A673 (cell line): ENCODE measurements at regions not wholly inside any gene's neighbourhood (a gene's known extent, or its start where the extent isn't known, plus 50 kb on each side); places are given as distances from the start of the nearest gene placed in this dataset.

Experiments
- CTCF ChIP-seq: fragments of 300-800, 200-600 bp; sonication (generic); conservative IDR thresholded peaks from 2 replicates; pipeline ENCODE4 v1.5.1; 2017; ENCODE audit warnings: low read depth, mild to moderate bottlenecking, antibody characterized with exemption, low read length, moderate library complexity, mixed read lengths
- EZH2 ChIP-seq: fragments of 200-600 bp; sonication (generic); IDR thresholded peaks from 2 replicates; pipeline ENCODE4 v1.6.1; 2017; ENCODE audit warnings: borderline replicate concordance, low read depth, mild to moderate bottlenecking, mixed read lengths, antibody characterized with exemption, low read length; ENCODE audit not compliant: poor library complexity, severe bottlenecking

- TF ChIP-seq CTCF (no peak), EZH2 (no peak)
These were observed 896.6 kb upstream of the INTU start for GRCh38 chr4:126736133-126736518.
